ENCODE measurements at regions not wholly inside any gene's neighbourhood (a gene's known extent, or its start where the extent isn't known, plus 50 kb on each side); places are given as distances from the start of the nearest gene placed in this dataset.

DNA sequence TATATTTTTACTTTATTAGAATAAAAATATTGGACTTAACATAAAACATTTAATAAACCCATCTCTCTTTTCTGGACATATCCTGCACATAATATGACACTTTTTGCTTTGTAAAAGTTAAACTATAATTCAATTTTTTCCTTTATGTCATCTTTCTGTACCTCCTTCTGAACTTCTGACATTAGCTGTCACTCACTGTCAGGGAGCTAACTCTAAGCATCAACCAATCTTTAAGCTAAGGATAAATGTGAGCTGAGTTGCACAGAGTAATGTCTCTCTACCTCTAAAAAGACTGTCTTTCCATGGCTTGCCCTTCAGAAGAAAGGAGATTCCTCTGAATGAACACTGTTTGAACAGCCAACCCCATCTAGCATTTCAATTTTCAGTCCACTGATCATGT, 948.6 kb upstream of the CHAC2 start:
- no peaks in the 10 kb centered on the region for H3K36me3 Mint-ChIP-seq
- no peak for ATAC-seq (replicated peaks in 1 of 4)
- DNase-seq: no peak

DNA sequence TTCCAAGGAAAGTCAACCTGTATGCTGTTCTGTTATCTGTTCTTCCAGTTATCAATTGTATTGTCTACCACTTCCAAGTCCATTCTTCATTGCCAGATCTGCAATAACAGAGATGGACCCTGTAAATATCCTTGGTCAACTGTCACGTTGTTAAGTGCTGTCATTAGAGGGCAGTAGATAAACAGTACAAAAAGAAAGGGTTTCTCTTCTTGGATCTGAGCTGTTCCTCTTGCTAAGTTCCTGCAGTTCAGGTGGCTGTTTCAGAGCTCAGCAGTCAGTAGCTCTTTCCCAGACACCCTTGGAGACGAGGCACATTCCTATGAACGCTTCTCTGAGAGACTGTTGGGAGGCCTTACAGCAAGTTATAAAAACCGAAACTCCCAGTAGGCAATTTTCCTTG, 957.1 kb upstream of the CHAC2 start:
- Histone ChIP-seq H3K36me3 (ENCODE audit: control insufficient read depth in 2 of 2, extremely low read depth in 1 of 2, insufficient read depth in 1 of 2, low read length in 1 of 2) (no peaks in the 10 kb centered on the region), H3K9me3 (no peaks in the 10 kb centered on the region), H3K27me3 (replicated peaks in 1 of 2; ENCODE audit: control insufficient read depth in 2 of 2, extremely low read depth in 1 of 2, insufficient read depth in 2 of 2, low read length in 1 of 2) (no peaks in the 10 kb centered on the region), H3K4me3 (ENCODE audit: control insufficient read depth in 1 of 2, extremely low read depth in 1 of 2, low read length in 1 of 2) (no peak overlapping the region), H3K4me1 (ENCODE audit: control insufficient read depth in 1 of 2, extremely low read depth in 1 of 2, insufficient read depth in 2 of 2, low read length in 2 of 2) (no peaks in the 10 kb centered on the region), H3K27ac (ENCODE audit: low read length) (no peak overlapping the region)
- 51% methylated on average over 3 of the region's 4 CpGs for WGBS (ENCODE audit: insufficient coverage)
- POLR2A ChIA-PET: no interaction called here
- CTCF ChIA-PET: no interaction called here
- ATAC-seq (replicated peaks in 1 of 4) (no peak), DNase-seq (no peak)
- H3K27ac Mint-ChIP-seq: no peak overlapping the region
- no peak overlapping the region for H3K4me3 Mint-ChIP-seq
- no peaks in the 10 kb centered on the region for H3K4me1 Mint-ChIP-seq
- no peaks in the 10 kb centered on the region for H3K36me3 Mint-ChIP-seq
- H3K27me3 Mint-ChIP-seq: no peaks in the 10 kb centered on the region
- peaks cover 0 to 5% (median 0%) of the 10 kb centered on the region in 3 donors for H3K9me3 Mint-ChIP-seq

More for the DNA sequence above, 948.6 kb upstream of the CHAC2 start:
- POLR2A ChIA-PET: no interaction called here
- Mint-ChIP-seq H3K4me3 (no peak overlapping the region), H3K27ac (no peak overlapping the region), H3K27me3 (no peaks in the 10 kb centered on the region), H3K9me3 (peaks cover 2 to 8% (median 6%) of the 10 kb centered on the region in 3 donors), H3K4me1 (no peaks in the 10 kb centered on the region)
- CTCF ChIA-PET: no interaction called here
- Histone ChIP-seq H3K27me3 (replicated peaks in 1 of 2; ENCODE audit: control insufficient read depth in 2 of 2, extremely low read depth in 1 of 2, insufficient read depth in 2 of 2, low read length in 1 of 2) (no peaks in the 10 kb centered on the region), H3K36me3 (ENCODE audit: control insufficient read depth in 2 of 2, extremely low read depth in 1 of 2, insufficient read depth in 1 of 2, low read length in 1 of 2) (no peaks in the 10 kb centered on the region), H3K4me3 (ENCODE audit: control insufficient read depth in 1 of 2, extremely low read depth in 1 of 2, low read length in 1 of 2) (no peak overlapping the region), H3K27ac (ENCODE audit: low read length) (no peak overlapping the region), H3K9me3 (no peaks in the 10 kb centered on the region), H3K4me1 (ENCODE audit: control insufficient read depth in 1 of 2, extremely low read depth in 1 of 2, insufficient read depth in 2 of 2, low read length in 2 of 2) (no peaks in the 10 kb centered on the region)

GRCh38 chr2:52805901-52806410, 961.6 kb upstream of the CHAC2 start:
- no peaks in the 10 kb centered on the region for H3K27me3 Mint-ChIP-seq
- Histone ChIP-seq H3K9me3 (peaks cover 2% of the 10 kb centered on the region), H3K27me3 (replicated peaks in 1 of 2; ENCODE audit: control insufficient read depth in 2 of 2, extremely low read depth in 1 of 2, insufficient read depth in 2 of 2, low read length in 1 of 2) (no peaks in the 10 kb centered on the region), H3K36me3 (ENCODE audit: control insufficient read depth in 2 of 2, extremely low read depth in 1 of 2, insufficient read depth in 1 of 2, low read length in 1 of 2) (no peaks in the 10 kb centered on the region), H3K27ac (ENCODE audit: low read length) (no peak overlapping the region), H3K4me1 (ENCODE audit: control insufficient read depth in 1 of 2, extremely low read depth in 1 of 2, insufficient read depth in 2 of 2, low read length in 2 of 2) (no peaks in the 10 kb centered on the region), H3K4me3 (ENCODE audit: control insufficient read depth in 1 of 2, extremely low read depth in 1 of 2, low read length in 1 of 2) (no peak overlapping the region)
- no peaks in the 10 kb centered on the region for H3K4me1 Mint-ChIP-seq
- ATAC-seq (replicated peaks in 1 of 4): no peak
- CTCF ChIA-PET: no interaction called here
- POLR2A ChIA-PET: no interaction called here
- peaks cover 0 to 14% (median 4%) of the 10 kb centered on the region in 3 donors for H3K9me3 Mint-ChIP-seq
- DNase-seq: no peak
- no peaks in the 10 kb centered on the region for H3K36me3 Mint-ChIP-seq
- no peak overlapping the region for H3K4me3 Mint-ChIP-seq
- no peak overlapping the region for H3K27ac Mint-ChIP-seq

DNA sequence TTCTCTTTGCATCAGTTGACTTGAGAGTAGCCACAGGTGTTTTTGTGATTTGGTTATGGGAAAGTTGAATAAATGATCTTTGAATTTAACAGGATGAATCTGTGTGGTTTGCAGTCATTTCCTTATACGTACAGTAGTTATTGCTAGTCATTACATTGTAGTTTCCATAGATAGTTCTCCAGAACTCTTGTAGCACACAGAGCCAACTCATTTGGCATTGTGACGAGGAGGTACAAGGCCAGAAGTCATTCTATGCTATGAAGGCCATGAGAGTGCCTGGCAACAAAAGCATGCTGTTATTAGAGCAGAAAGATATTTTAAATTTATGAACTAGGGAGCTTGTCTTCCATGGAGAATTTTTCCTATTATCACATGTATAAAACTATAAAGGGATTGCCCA, 973.0 kb upstream of the CHAC2 start:
- no peaks in the 10 kb centered on the region for H3K36me3 Mint-ChIP-seq
- Histone ChIP-seq H3K9me3 (no peaks in the 10 kb centered on the region), H3K27me3 (replicated peaks in 1 of 2; ENCODE audit: control insufficient read depth in 2 of 2, extremely low read depth in 1 of 2, insufficient read depth in 2 of 2, low read length in 1 of 2) (no peaks in the 10 kb centered on the region), H3K36me3 (ENCODE audit: control insufficient read depth in 2 of 2, extremely low read depth in 1 of 2, insufficient read depth in 1 of 2, low read length in 1 of 2) (no peaks in the 10 kb centered on the region), H3K27ac (ENCODE audit: low read length) (no peak overlapping the region), H3K4me1 (ENCODE audit: control insufficient read depth in 1 of 2, extremely low read depth in 1 of 2, insufficient read depth in 2 of 2, low read length in 2 of 2) (no peaks in the 10 kb centered on the region), H3K4me3 (ENCODE audit: control insufficient read depth in 1 of 2, extremely low read depth in 1 of 2, low read length in 1 of 2) (no peak overlapping the region)
- ATAC-seq (replicated peaks in 1 of 4): no peak
- H3K27me3 Mint-ChIP-seq: no peaks in the 10 kb centered on the region
- peaks cover 6 to 15% (median 13%) of the 10 kb centered on the region in 3 donors for H3K9me3 Mint-ChIP-seq
- no CpG with 5 or more reads among the region's 2 CpGs for WGBS (ENCODE audit: insufficient coverage)
- no peaks in the 10 kb centered on the region for H3K4me1 Mint-ChIP-seq
- POLR2A ChIA-PET: no interaction called here
- no peak for DNase-seq
- CTCF ChIA-PET: no interaction called here
- H3K4me3 Mint-ChIP-seq: no peak overlapping the region
- H3K27ac Mint-ChIP-seq: no peak overlapping the region

- ATAC-seq (replicated peaks in 1 of 4) (no peak), DNase-seq (no peak)
- Mint-ChIP-seq H3K4me3 (no peak overlapping the region), H3K27ac (no peak overlapping the region), H3K4me1 (no peaks in the 10 kb centered on the region), H3K27me3 (no peaks in the 10 kb centered on the region), H3K36me3 (no peaks in the 10 kb centered on the region), H3K9me3 (peaks cover 4 to 13% (median 6%) of the 10 kb centered on the region in 3 donors)
- ChIA-PET POLR2A (no interaction called here), CTCF (no interaction called here)
- H3K9me3 ChIP-seq: no peaks in the 10 kb centered on the region
- H3K4me3 ChIP-seq (ENCODE audit: control insufficient read depth in 1 of 2, extremely low read depth in 1 of 2, low read length in 1 of 2): no peak overlapping the region
- no peaks in the 10 kb centered on the region for H3K27me3 ChIP-seq (replicated peaks in 1 of 2; ENCODE audit: control insufficient read depth in 2 of 2, extremely low read depth in 1 of 2, insufficient read depth in 2 of 2, low read length in 1 of 2)
- H3K27ac ChIP-seq (ENCODE audit: low read length): no peak overlapping the region
- WGBS (ENCODE audit: insufficient coverage): 82% methylated on average over 2 of the region's 5 CpGs
- no peaks in the 10 kb centered on the region for H3K36me3 ChIP-seq (ENCODE audit: control insufficient read depth in 2 of 2, extremely low read depth in 1 of 2, insufficient read depth in 1 of 2, low read length in 1 of 2)
- H3K4me1 ChIP-seq (ENCODE audit: control insufficient read depth in 1 of 2, extremely low read depth in 1 of 2, insufficient read depth in 2 of 2, low read length in 2 of 2): no peaks in the 10 kb centered on the region
Measured at GRCh38 chr2:52779446-52779845, 988.2 kb upstream of the CHAC2 start.

GRCh38 chr2:52776571-52776970, 991.0 kb upstream of the CHAC2 start:
- H3K36me3 ChIP-seq (ENCODE audit: control insufficient read depth in 2 of 2, extremely low read depth in 1 of 2, insufficient read depth in 1 of 2, low read length in 1 of 2): no peaks in the 10 kb centered on the region
- peaks cover 0 to 6% (median 0%) of the 10 kb centered on the region in 3 donors for H3K9me3 Mint-ChIP-seq
- WGBS (ENCODE audit: insufficient coverage): no CpG with 5 or more reads among the region's 1 CpG
- no peaks in the 10 kb centered on the region for H3K27me3 Mint-ChIP-seq
- CTCF ChIA-PET: no interaction called here
- H3K27ac Mint-ChIP-seq: no peak overlapping the region
- no peak overlapping the region for H3K4me3 ChIP-seq (ENCODE audit: control insufficient read depth in 1 of 2, extremely low read depth in 1 of 2, low read length in 1 of 2)
- no peaks in the 10 kb centered on the region for H3K27me3 ChIP-seq (replicated peaks in 1 of 2; ENCODE audit: control insufficient read depth in 2 of 2, extremely low read depth in 1 of 2, insufficient read depth in 2 of 2, low read length in 1 of 2)
- H3K4me1 ChIP-seq (ENCODE audit: control insufficient read depth in 1 of 2, extremely low read depth in 1 of 2, insufficient read depth in 2 of 2, low read length in 2 of 2): no peaks in the 10 kb centered on the region
- no peak for ATAC-seq (replicated peaks in 1 of 4)
- no peak overlapping the region for H3K4me3 Mint-ChIP-seq
- H3K4me1 Mint-ChIP-seq: no peaks in the 10 kb centered on the region
- no peak overlapping the region for H3K27ac ChIP-seq (ENCODE audit: low read length)
- no peaks in the 10 kb centered on the region for H3K36me3 Mint-ChIP-seq
- POLR2A ChIA-PET: no interaction called here
- no peak for DNase-seq
- H3K9me3 ChIP-seq: no peaks in the 10 kb centered on the region

GRCh38 chr2:52775674-52776073, 991.9 kb upstream of the CHAC2 start:
- POLR2A ChIA-PET: no interaction called here
- no peak overlapping the region for H3K27ac Mint-ChIP-seq

More at GRCh38 chr2:52775674-52776073, 991.9 kb upstream of the CHAC2 start:
- no peak for ATAC-seq (replicated peaks in 1 of 4)
- Mint-ChIP-seq H3K36me3 (no peaks in the 10 kb centered on the region), H3K4me1 (no peaks in the 10 kb centered on the region), H3K4me3 (no peak overlapping the region), H3K27me3 (no peaks in the 10 kb centered on the region), H3K9me3 (peaks cover 2 to 5% (median 2%) of the 10 kb centered on the region in 3 donors)
- no peak overlapping the region for H3K27ac ChIP-seq (ENCODE audit: low read length)
- H3K4me1 ChIP-seq (ENCODE audit: control insufficient read depth in 1 of 2, extremely low read depth in 1 of 2, insufficient read depth in 2 of 2, low read length in 2 of 2): no peaks in the 10 kb centered on the region
- no peak overlapping the region for H3K4me3 ChIP-seq (ENCODE audit: control insufficient read depth in 1 of 2, extremely low read depth in 1 of 2, low read length in 1 of 2)
- 40% methylated on average over 1 of the region's 2 CpGs for WGBS (ENCODE audit: insufficient coverage)
- no peak for DNase-seq
- no peaks in the 10 kb centered on the region for H3K36me3 ChIP-seq (ENCODE audit: control insufficient read depth in 2 of 2, extremely low read depth in 1 of 2, insufficient read depth in 1 of 2, low read length in 1 of 2)
- no peaks in the 10 kb centered on the region for H3K9me3 ChIP-seq
- no peaks in the 10 kb centered on the region for H3K27me3 ChIP-seq (replicated peaks in 1 of 2; ENCODE audit: control insufficient read depth in 2 of 2, extremely low read depth in 1 of 2, insufficient read depth in 2 of 2, low read length in 1 of 2)
- CTCF ChIA-PET: no interaction called here
